Keratinocyte (primary cell): ENCODE measurements at regions not wholly inside any gene's neighbourhood (a gene's known extent, or its start where the extent isn't known, plus 50 kb on each side); places are given as distances from the start of the nearest gene placed in this dataset.

Experiments used
- EZH2 ChIP-seq: IDR thresholded peaks from one replicate; pipeline ENCODE4 v1.6.1; 2012; ENCODE audit warnings: inconsistent platforms, mild to moderate bottlenecking, low read length, moderate library complexity
- TF ChIP-seq, protein P1 (sequence below), 3 experiments: IDR thresholded peaks in 1 of 3; conservative IDR thresholded peaks in 1 of 3; optimal IDR thresholded peaks in 1 of 3; 2 replicates in 2 of 3; 3 replicates in 1 of 3; pipeline versions ENCODE3 to v1.5.1; 2011; ENCODE audit warnings: low read length in 3 of 3, mild to moderate bottlenecking in 3 of 3, moderate library complexity in 2 of 3, control low read depth in 1 of 3, inconsistent platforms in 1 of 3; ENCODE audit not compliant: insufficient read depth in 2 of 3; ENCODE audit errors: extremely low read depth in 1 of 3

DNA sequence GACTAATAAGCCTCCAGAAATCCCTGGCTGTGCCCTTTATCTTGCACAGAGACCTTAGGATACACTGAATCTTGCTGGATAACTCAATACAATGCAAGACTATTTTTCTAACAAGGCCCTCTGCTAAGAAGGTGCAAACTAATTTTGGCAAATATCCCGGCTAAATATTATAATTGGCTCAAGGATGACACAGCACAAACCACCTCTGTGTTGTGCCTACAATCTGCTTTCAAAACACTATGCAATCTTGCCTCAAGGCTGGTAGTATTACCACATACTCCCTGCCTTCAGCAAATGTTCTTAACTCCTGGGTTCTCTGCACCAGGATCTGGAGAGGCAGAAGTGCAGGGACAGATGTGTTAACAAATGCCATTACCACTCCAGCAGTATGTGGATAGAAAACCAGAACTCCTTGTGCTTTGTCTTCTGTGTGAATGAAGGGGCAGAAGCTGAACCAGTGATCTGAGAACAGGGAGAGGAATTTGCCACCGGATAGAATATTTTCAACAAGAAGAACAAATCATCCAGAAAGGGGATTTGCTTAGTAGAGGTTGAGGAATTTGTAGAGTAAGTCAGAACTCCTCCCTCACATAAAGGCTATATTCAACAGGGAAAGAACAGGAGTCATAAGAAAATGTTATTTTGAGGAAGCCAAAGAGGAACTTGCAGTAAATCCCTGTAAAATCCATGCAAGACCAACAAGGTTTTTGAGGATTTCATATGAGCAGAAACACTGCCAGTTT is 74.1 kb upstream of the SLC4A11 start:
- TF ChIP-seq, protein P1, sequence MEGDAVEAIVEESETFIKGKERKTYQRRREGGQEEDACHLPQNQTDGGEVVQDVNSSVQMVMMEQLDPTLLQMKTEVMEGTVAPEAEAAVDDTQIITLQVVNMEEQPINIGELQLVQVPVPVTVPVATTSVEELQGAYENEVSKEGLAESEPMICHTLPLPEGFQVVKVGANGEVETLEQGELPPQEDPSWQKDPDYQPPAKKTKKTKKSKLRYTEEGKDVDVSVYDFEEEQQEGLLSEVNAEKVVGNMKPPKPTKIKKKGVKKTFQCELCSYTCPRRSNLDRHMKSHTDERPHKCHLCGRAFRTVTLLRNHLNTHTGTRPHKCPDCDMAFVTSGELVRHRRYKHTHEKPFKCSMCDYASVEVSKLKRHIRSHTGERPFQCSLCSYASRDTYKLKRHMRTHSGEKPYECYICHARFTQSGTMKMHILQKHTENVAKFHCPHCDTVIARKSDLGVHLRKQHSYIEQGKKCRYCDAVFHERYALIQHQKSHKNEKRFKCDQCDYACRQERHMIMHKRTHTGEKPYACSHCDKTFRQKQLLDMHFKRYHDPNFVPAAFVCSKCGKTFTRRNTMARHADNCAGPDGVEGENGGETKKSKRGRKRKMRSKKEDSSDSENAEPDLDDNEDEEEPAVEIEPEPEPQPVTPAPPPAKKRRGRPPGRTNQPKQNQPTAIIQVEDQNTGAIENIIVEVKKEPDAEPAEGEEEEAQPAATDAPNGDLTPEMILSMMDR (optimal IDR thresholded peaks at IDR 0.05 in 1 of 3, IDR thresholded peaks at IDR 0.05 in 1 of 3, conservative IDR thresholded peaks at IDR 0.05 in 1 of 3; ENCODE audit: extremely low read depth in 1 of 3, insufficient read depth in 2 of 3, low read length in 3 of 3): no peak
- TF ChIP-seq EZH2: no peak
